ENCODE measurements at regions not wholly inside any gene's neighbourhood (a gene's known extent, or its start where the extent isn't known, plus 50 kb on each side); places are given as distances from the start of the nearest gene placed in this dataset.

- Mint-ChIP-seq H3K4me1 (no peaks in the 10 kb centered on the region), H3K4me3 (no peak overlapping the region), H3K27me3 (peaks cover 14% of the 10 kb centered on the region), H3K36me3 (ENCODE audit: low read depth) (no peaks in the 10 kb centered on the region), H3K9me3 (no peaks in the 10 kb centered on the region), H3K27ac (no peak overlapping the region)
- POLR2A ChIA-PET = no interaction called here
- intact Hi-C loops (cut with micrococcal nuclease) = no loop called here
- ATAC-seq (ENCODE audit: low read depth) = no peak
- DNase-seq = no peak
- CTCF ChIA-PET = no interaction called here
- no peak for TF ChIP-seq CTCF (IDR thresholded peaks at IDR 0.05)
Measured at GRCh38 chr5:67401172-67401571, 204.6 kb upstream of the CD180 start.

- no peaks in the 10 kb centered on the region for H3K4me1 Mint-ChIP-seq
- H3K36me3 Mint-ChIP-seq (ENCODE audit: low read depth) = no peaks in the 10 kb centered on the region
- no peak for TF ChIP-seq CTCF (IDR thresholded peaks at IDR 0.05)
- ChIA-PET POLR2A (no interaction called here), CTCF (no interaction called here)
- H3K27ac Mint-ChIP-seq = no peak overlapping the region
- no peak overlapping the region for H3K4me3 Mint-ChIP-seq
- no peaks in the 10 kb centered on the region for H3K9me3 Mint-ChIP-seq
- DNase-seq = no peak
- no peak for ATAC-seq (ENCODE audit: low read depth)
- H3K27me3 Mint-ChIP-seq = peaks cover 14% of the 10 kb centered on the region
- intact Hi-C loops (cut with micrococcal nuclease) = no loop called here
Measured at GRCh38 chr5:67400752-67401151, 204.2 kb upstream of the CD180 start.

- ChIA-PET POLR2A (no interaction called here), CTCF (no interaction called here)
- DNase-seq (no peak), ATAC-seq (ENCODE audit: low read depth) (no peak)
- TF ChIP-seq CTCF (IDR thresholded peaks at IDR 0.05) = no peak
- H3K4me1 Mint-ChIP-seq = no peaks in the 10 kb centered on the region
- no peak overlapping the region for H3K27ac Mint-ChIP-seq
- intact Hi-C loops (cut with micrococcal nuclease) = no loop called here
- H3K9me3 Mint-ChIP-seq = no peaks in the 10 kb centered on the region
- no peaks in the 10 kb centered on the region for H3K36me3 Mint-ChIP-seq (ENCODE audit: low read depth)
- peaks cover 10% of the 10 kb centered on the region for H3K27me3 Mint-ChIP-seq
- no peak overlapping the region for H3K4me3 Mint-ChIP-seq
Measured at GRCh38 chr5:67395790-67396418, 199.3 kb upstream of the CD180 start.

GRCh38 chr5:67393211-67393610 lies 196.6 kb upstream of the CD180 start:
- Mint-ChIP-seq H3K27ac (no peak overlapping the region), H3K4me3 (no peak overlapping the region), H3K4me1 (no peaks in the 10 kb centered on the region), H3K27me3 (peaks cover 3% of the 10 kb centered on the region), H3K36me3 (ENCODE audit: low read depth) (no peaks in the 10 kb centered on the region), H3K9me3 (no peaks in the 10 kb centered on the region)
- ATAC-seq (ENCODE audit: low read depth) (no peak), DNase-seq (no peak)
- CTCF ChIA-PET = interaction anchor here (1.7 kb wide), 1 partner anchor 11 kb away, joined by 3 read pairs; no protein-coding TSS in a partner anchor
- no peak for TF ChIP-seq CTCF (IDR thresholded peaks at IDR 0.05)
- intact Hi-C loops (cut with micrococcal nuclease) = no loop called here
- POLR2A ChIA-PET = no interaction called here

GRCh38 chr5:67390935-67391334 lies 194.3 kb upstream of the CD180 start:
- H3K27me3 Mint-ChIP-seq = peaks cover 2% of the 10 kb centered on the region
- H3K27ac Mint-ChIP-seq = no peak overlapping the region
- no peaks in the 10 kb centered on the region for H3K36me3 Mint-ChIP-seq (ENCODE audit: low read depth)
- ChIA-PET CTCF (no interaction called here), POLR2A (no interaction called here)
- intact Hi-C loops (cut with micrococcal nuclease) = no loop called here
- ATAC-seq (ENCODE audit: low read depth) = no peak
- no peak overlapping the region for H3K4me3 Mint-ChIP-seq
- TF ChIP-seq CTCF (IDR thresholded peaks at IDR 0.05) = no peak
- DNase-seq = no peak
- no peaks in the 10 kb centered on the region for H3K9me3 Mint-ChIP-seq
- no peaks in the 10 kb centered on the region for H3K4me1 Mint-ChIP-seq

Measured in activated B cell treated with CpG ODN at 0.5 μM for 24 hours (primary cell).